ENCODE measurements at regions not wholly inside any gene's neighbourhood (a gene's known extent, or its start where the extent isn't known, plus 50 kb on each side); places are given as distances from the start of the nearest gene placed in this dataset.

GRCh38 chr13:103302676-103303075 is 236.5 kb upstream of the SLC10A2 start:
- TF ChIP-seq, protein P1, sequence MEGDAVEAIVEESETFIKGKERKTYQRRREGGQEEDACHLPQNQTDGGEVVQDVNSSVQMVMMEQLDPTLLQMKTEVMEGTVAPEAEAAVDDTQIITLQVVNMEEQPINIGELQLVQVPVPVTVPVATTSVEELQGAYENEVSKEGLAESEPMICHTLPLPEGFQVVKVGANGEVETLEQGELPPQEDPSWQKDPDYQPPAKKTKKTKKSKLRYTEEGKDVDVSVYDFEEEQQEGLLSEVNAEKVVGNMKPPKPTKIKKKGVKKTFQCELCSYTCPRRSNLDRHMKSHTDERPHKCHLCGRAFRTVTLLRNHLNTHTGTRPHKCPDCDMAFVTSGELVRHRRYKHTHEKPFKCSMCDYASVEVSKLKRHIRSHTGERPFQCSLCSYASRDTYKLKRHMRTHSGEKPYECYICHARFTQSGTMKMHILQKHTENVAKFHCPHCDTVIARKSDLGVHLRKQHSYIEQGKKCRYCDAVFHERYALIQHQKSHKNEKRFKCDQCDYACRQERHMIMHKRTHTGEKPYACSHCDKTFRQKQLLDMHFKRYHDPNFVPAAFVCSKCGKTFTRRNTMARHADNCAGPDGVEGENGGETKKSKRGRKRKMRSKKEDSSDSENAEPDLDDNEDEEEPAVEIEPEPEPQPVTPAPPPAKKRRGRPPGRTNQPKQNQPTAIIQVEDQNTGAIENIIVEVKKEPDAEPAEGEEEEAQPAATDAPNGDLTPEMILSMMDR (IDR thresholded peaks at IDR 0.05): no peak
- TF ChIP-seq POLR2A (IDR thresholded peaks at IDR 0.05): no peak

Data from breast epithelium (tissue), 3 donors.